Gastrocnemius medialis (tissue), 4 donors: ENCODE measurements at regions not wholly inside any gene's neighbourhood (a gene's known extent, or its start where the extent isn't known, plus 50 kb on each side); places are given as distances from the start of the nearest gene placed in this dataset.

Experiments used
- POLR2A ChIP-seq, 2 donors: fragments of 450-650 bp; IDR thresholded peaks; one replicate each; pipeline ENCODE4 v1.6.1; 2017; ENCODE audit warnings: antibody characterized with exemption in 2 of 2, mild to moderate bottlenecking in 2 of 2, moderate library complexity in 2 of 2
- TF ChIP-seq, protein P1 (sequence below), 5 experiments: fragments of 450-650 bp in 3 of 5; fragments of 200-600 bp in 2 of 5; sonication (generic) in 2 of 5; IDR thresholded peaks in 4 of 5; conservative IDR thresholded peaks in 1 of 5; 1 replicate in 4 of 5; 2 replicates in 1 of 5; pipeline ENCODE4 v1.5.1; 2016 to 2019; ENCODE audit warnings: antibody characterized with exemption in 5 of 5, mild to moderate bottlenecking in 3 of 5, moderate library complexity in 3 of 5

DNA sequence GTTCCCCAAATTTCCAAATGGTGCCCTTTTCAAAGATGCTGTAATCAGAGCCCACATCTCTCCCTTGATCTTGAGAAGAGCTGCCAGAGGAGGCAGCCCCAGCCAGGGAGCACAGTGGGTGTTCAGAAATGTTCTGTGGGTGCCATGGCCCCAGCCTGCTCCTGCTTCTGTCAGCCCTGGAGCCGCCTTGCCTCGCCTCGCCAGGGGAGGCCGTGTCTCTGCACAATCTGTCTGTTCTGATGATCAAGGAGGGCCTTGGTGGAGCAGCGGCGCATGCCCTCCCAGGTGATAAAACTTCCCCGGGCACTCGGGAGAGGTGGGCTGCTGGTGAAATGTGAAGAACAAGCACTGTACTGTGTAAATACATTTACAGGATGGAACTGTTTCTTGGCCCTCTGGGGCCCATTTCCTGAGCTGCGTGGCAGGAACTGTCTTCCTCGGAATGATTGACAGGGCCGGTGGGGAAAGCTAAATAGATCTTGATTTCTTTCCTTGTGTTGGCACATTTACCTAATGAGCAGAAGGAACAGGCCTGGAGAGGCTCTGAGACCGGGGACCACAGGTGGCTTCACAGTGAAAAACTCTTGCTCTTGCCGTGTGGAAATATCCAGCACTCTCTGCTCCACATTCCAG, 207.8 kb upstream of the PODXL start:
- TF ChIP-seq, protein P1, sequence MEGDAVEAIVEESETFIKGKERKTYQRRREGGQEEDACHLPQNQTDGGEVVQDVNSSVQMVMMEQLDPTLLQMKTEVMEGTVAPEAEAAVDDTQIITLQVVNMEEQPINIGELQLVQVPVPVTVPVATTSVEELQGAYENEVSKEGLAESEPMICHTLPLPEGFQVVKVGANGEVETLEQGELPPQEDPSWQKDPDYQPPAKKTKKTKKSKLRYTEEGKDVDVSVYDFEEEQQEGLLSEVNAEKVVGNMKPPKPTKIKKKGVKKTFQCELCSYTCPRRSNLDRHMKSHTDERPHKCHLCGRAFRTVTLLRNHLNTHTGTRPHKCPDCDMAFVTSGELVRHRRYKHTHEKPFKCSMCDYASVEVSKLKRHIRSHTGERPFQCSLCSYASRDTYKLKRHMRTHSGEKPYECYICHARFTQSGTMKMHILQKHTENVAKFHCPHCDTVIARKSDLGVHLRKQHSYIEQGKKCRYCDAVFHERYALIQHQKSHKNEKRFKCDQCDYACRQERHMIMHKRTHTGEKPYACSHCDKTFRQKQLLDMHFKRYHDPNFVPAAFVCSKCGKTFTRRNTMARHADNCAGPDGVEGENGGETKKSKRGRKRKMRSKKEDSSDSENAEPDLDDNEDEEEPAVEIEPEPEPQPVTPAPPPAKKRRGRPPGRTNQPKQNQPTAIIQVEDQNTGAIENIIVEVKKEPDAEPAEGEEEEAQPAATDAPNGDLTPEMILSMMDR (IDR thresholded peaks at IDR 0.05 in 4 of 5, conservative IDR thresholded peaks at IDR 0.05 in 1 of 5), result no peak
- TF ChIP-seq POLR2A (IDR thresholded peaks at IDR 0.05), result no peak
